T-cell (primary cell): ENCODE measurements at regions not wholly inside any gene's neighbourhood (a gene's known extent, or its start where the extent isn't known, plus 50 kb on each side); places are given as distances from the start of the nearest gene placed in this dataset.
"Not testable (repeated sequence)": the region's sequence is repeated elsewhere in the genome, so short reads cannot be mapped to it uniquely, and the experiment has no call there.

ENCODE experiments used
- ATAC-seq, 4 experiments: fragments of 200-7000 bp in 3 of 4; fragments of 150-1000 bp in 1 of 4; cut with Tn5 transposase; replicated peaks in 1 of 4; 1 replicate in 3 of 4; 2 replicates in 1 of 4; pipeline ENCODE4 v1.10.0; 2021; ENCODE audit warnings: moderate library complexity in 3 of 4, mild to moderate bottlenecking in 2 of 4, moderate number of reproducible peaks in 1 of 4
- CTCF ChIA-PET, 2 donors: fragments of 300-600 bp; sonication (Branson Sonifier 250); formaldehyde crosslinking; loops; one replicate each; lab custom pipeline; 2022; ENCODE audit warnings: antibody characterized with exemption in 2 of 2; lab: Charles Lee
- POLR2A ChIA-PET, 2 donors: fragments of 300-600 bp; sonication (Branson Sonifier 250); formaldehyde crosslinking; loops; one replicate each; lab custom pipeline; 2022; ENCODE audit warnings: antibody characterized with exemption in 2 of 2; lab: Charles Lee
- DNase-seq, 35 experiments: peaks; one replicate each; pipeline versions ENCODE4 v3.0.0 to v3.0.0-alpha.2; 2013 to 2023
- H3K27ac ChIP-seq: one replicate; pipeline ENCODE4 v1.5.1; 2013; ENCODE audit warnings: low read length
- H3K27me3 ChIP-seq, 2 experiments: replicated peaks in 1 of 2; 1 replicate in 1 of 2; 2 replicates in 1 of 2; pipeline versions ENCODE4 v1.6.1 to v1.7.0; 2013; ENCODE audit warnings: low read length in 1 of 2, mixed read lengths in 1 of 2; ENCODE audit not compliant: control insufficient read depth in 2 of 2, insufficient read depth in 2 of 2; ENCODE audit errors: extremely low read depth in 1 of 2
- H3K36me3 ChIP-seq, 2 donors: 1 replicate in 1 of 2; 2 replicates in 1 of 2; pipeline versions ENCODE4 v1.6.1 to v1.7.0; 2013; ENCODE audit warnings: low read length in 1 of 2; ENCODE audit not compliant: control insufficient read depth in 2 of 2, insufficient read depth in 1 of 2; ENCODE audit errors: extremely low read depth in 1 of 2
- H3K4me1 ChIP-seq, 2 experiments: 1 replicate in 1 of 2; 2 replicates in 1 of 2; pipeline versions ENCODE4 v1.6.1 to v1.7.0; 2013; ENCODE audit warnings: low read length in 2 of 2, mixed read lengths in 1 of 2; ENCODE audit not compliant: insufficient read depth in 2 of 2, control insufficient read depth in 1 of 2; ENCODE audit errors: extremely low read depth in 1 of 2
- H3K4me3 ChIP-seq, 2 donors: 1 replicate in 1 of 2; 2 replicates in 1 of 2; pipeline versions ENCODE4 v1.5.1 to v1.7.0; 2013; ENCODE audit warnings: mild to moderate bottlenecking in 2 of 2, low read length in 1 of 2, moderate library complexity in 1 of 2; ENCODE audit not compliant: control insufficient read depth in 1 of 2; ENCODE audit errors: extremely low read depth in 1 of 2
- H3K9me3 ChIP-seq: 2 replicates; pipeline ENCODE4 v1.7.0; 2013
- H3K27ac Mint-ChIP-seq, 2 donors: one replicate each; pipeline ENCODE4 v1.8.0; 2020 to 2021; ENCODE audit warnings: mild to moderate bottlenecking in 2 of 2, mixed read lengths in 2 of 2
- H3K27me3 Mint-ChIP-seq, 2 donors: one replicate each; pipeline ENCODE4 v1.8.0; 2021 to 2022; ENCODE audit warnings: mixed read lengths in 2 of 2
- H3K36me3 Mint-ChIP-seq: one replicate; pipeline ENCODE4 v1.8.0; 2021; ENCODE audit warnings: mixed read lengths
- H3K4me1 Mint-ChIP-seq, 3 donors: one replicate each; pipeline ENCODE4 v1.8.0; 2020 to 2022; ENCODE audit warnings: mixed read lengths in 3 of 3, mild to moderate bottlenecking in 1 of 3
- H3K4me3 Mint-ChIP-seq, 3 donors: one replicate each; pipeline ENCODE4 v1.8.0; 2020 to 2022; ENCODE audit warnings: mild to moderate bottlenecking in 3 of 3, mixed read lengths in 3 of 3, moderate library complexity in 3 of 3
- H3K9me3 Mint-ChIP-seq, 3 donors: one replicate each; pipeline ENCODE4 v1.8.0; 2020 to 2022; ENCODE audit warnings: mixed read lengths in 3 of 3
- WGBS: methylation state at CpG from one replicate; pipeline ENCODE4 v1.1.5; 2013; ENCODE audit warnings: missing lambda C conversion rate; ENCODE audit not compliant: insufficient coverage; 5-methylcytosine and 5-hydroxymethylcytosine counted together

- H3K4me1 Mint-ChIP-seq, DNase-seq, H3K4me3 Mint-ChIP-seq, H3K27me3 ChIP-seq, H3K27me3 Mint-ChIP-seq, H3K36me3 ChIP-seq, H3K27ac Mint-ChIP-seq, POLR2A ChIA-PET, H3K4me3 ChIP-seq, H3K4me1 ChIP-seq, CTCF ChIA-PET, H3K36me3 Mint-ChIP-seq, ATAC-seq, H3K27ac ChIP-seq, H3K9me3 ChIP-seq: not testable (repeated sequence)
- peaks cover 4 to 49% (median 8%) of the 10 kb centered on the region in 3 donors for H3K9me3 Mint-ChIP-seq
These were observed 435.2 kb downstream of the ZNF479 start for GRCh38 chr7:56697058-56697457.

- Mint-ChIP-seq H3K9me3 (peaks cover 8 to 68% (median 53%) of the 10 kb centered on the region in 3 donors), H3K36me3 (no peaks in the 10 kb centered on the region), H3K4me3 (no peak overlapping the region), H3K27ac (no peak overlapping the region), H3K4me1 (no peaks in the 10 kb centered on the region), H3K27me3 (no peaks in the 10 kb centered on the region)
- Histone ChIP-seq H3K27me3 (no peaks in the 10 kb centered on the region), H3K36me3 (no peaks in the 10 kb centered on the region), H3K9me3 (peaks cover 10% of the 10 kb centered on the region), H3K27ac (no peak overlapping the region), H3K4me1 (no peaks in the 10 kb centered on the region), H3K4me3 (no peak overlapping the region)
- no peak for ATAC-seq
- CTCF ChIA-PET = no interaction called here
- POLR2A ChIA-PET = no interaction called here
- DNase-seq = no peak
- WGBS = no CpG with 5 or more reads among the region's 5 CpGs
These were observed 445.9 kb downstream of the ZNF479 start for GRCh38 chr7:56686276-56686859.

- no peak overlapping the region for H3K27ac Mint-ChIP-seq
- Histone ChIP-seq H3K9me3 (peaks cover 6% of the 10 kb centered on the region), H3K36me3 (no peaks in the 10 kb centered on the region), H3K27ac (no peak overlapping the region), H3K27me3 (no peaks in the 10 kb centered on the region), H3K4me3 (no peak overlapping the region), H3K4me1 (no peaks in the 10 kb centered on the region)
- H3K36me3 Mint-ChIP-seq = peaks cover 3% of the 10 kb centered on the region
- no peaks in the 10 kb centered on the region for H3K27me3 Mint-ChIP-seq
- DNase-seq (no peak), ATAC-seq (no peak)
- peaks cover 27 to 66% (median 45%) of the 10 kb centered on the region in 3 donors for H3K9me3 Mint-ChIP-seq
- WGBS = no CpG with 5 or more reads among the region's 6 CpGs
- CTCF ChIA-PET = no interaction called here
- POLR2A ChIA-PET = no interaction called here
- no peaks in the 10 kb centered on the region for H3K4me1 Mint-ChIP-seq
- no peak overlapping the region for H3K4me3 Mint-ChIP-seq
These were observed 493.0 kb downstream of the ZNF479 start for GRCh38 chr7:56639173-56639746.

- Mint-ChIP-seq H3K4me3 (no peak overlapping the region), H3K36me3 (no peaks in the 10 kb centered on the region), H3K27ac (no peak overlapping the region), H3K9me3 (peaks cover 22 to 32% (median 23%) of the 10 kb centered on the region in 3 donors), H3K4me1 (no peaks in the 10 kb centered on the region), H3K27me3 (no peaks in the 10 kb centered on the region)
- no CpG with 5 or more reads among the region's 2 CpGs for WGBS
- ATAC-seq = no peak
- no peak for DNase-seq
- H3K4me1 ChIP-seq = no peaks in the 10 kb centered on the region
- H3K4me3 ChIP-seq = no peak overlapping the region
- H3K27me3 ChIP-seq = no peaks in the 10 kb centered on the region
- POLR2A ChIA-PET = no interaction called here
- CTCF ChIA-PET = no interaction called here
- H3K27ac ChIP-seq = no peak overlapping the region
- no peaks in the 10 kb centered on the region for H3K36me3 ChIP-seq
- peaks cover 2% of the 10 kb centered on the region for H3K9me3 ChIP-seq
These were observed 493.7 kb upstream of the NUPR2 start for GRCh38 chr7:56609852-56610355.

- H3K27me3 Mint-ChIP-seq = no peaks in the 10 kb centered on the region
- POLR2A ChIA-PET = no interaction called here
- ATAC-seq (no peak), DNase-seq (no peak)
- H3K4me1 Mint-ChIP-seq = no peaks in the 10 kb centered on the region
- no peak overlapping the region for H3K27ac Mint-ChIP-seq
- no peak overlapping the region for H3K4me3 Mint-ChIP-seq
- no peaks in the 10 kb centered on the region for H3K9me3 ChIP-seq
- H3K27me3 ChIP-seq = no peaks in the 10 kb centered on the region
- H3K4me3 ChIP-seq = no peak overlapping the region
- WGBS = 74% methylated on average over 14 of the region's 19 CpGs
- CTCF ChIA-PET = no interaction called here
- H3K27ac ChIP-seq = no peak overlapping the region
- no peaks in the 10 kb centered on the region for H3K4me1 ChIP-seq
- no peaks in the 10 kb centered on the region for H3K36me3 ChIP-seq
- H3K9me3 Mint-ChIP-seq = peaks cover 14 to 29% (median 28%) of the 10 kb centered on the region in 3 donors
- H3K36me3 Mint-ChIP-seq = no peaks in the 10 kb centered on the region
These were observed 488.9 kb upstream of the NUPR2 start for GRCh38 chr7:56605146-56605545.

- CTCF ChIA-PET = no interaction called here
- no peaks in the 10 kb centered on the region for H3K4me1 Mint-ChIP-seq
- Histone ChIP-seq H3K36me3 (no peaks in the 10 kb centered on the region), H3K4me3 (no peak overlapping the region), H3K27me3 (no peaks in the 10 kb centered on the region), H3K9me3 (no peaks in the 10 kb centered on the region), H3K4me1 (no peaks in the 10 kb centered on the region), H3K27ac (no peak overlapping the region)
- POLR2A ChIA-PET = no interaction called here
- H3K27ac Mint-ChIP-seq = no peak overlapping the region
- DNase-seq (no peak), ATAC-seq (no peak)
- no peak overlapping the region for H3K4me3 Mint-ChIP-seq
- no peaks in the 10 kb centered on the region for H3K27me3 Mint-ChIP-seq
- no peaks in the 10 kb centered on the region for H3K36me3 Mint-ChIP-seq
- H3K9me3 Mint-ChIP-seq = peaks cover 21 to 55% (median 40%) of the 10 kb centered on the region in 3 donors
- WGBS = 14% methylated on average over 1 of the region's 2 CpGs
These were observed 462.4 kb upstream of the NUPR2 start for GRCh38 chr7:56578612-56579011.
